ENCODE measurements at regions not wholly inside any gene's neighbourhood (a gene's known extent, or its start where the extent isn't known, plus 50 kb on each side); places are given as distances from the start of the nearest gene placed in this dataset.

GRCh38 chr18:59764281-59764680 is 67.1 kb upstream of the CCBE1 start:
- no peak for DNase-seq (ENCODE audit: low read depth, low spot score)
- peaks cover 4% of the 10 kb centered on the region for H3K27me3 Mint-ChIP-seq (ENCODE audit: low read depth)
- H3K27ac Mint-ChIP-seq (ENCODE audit: unreplicated experiment): no peak overlapping the region
- H3K9me3 Mint-ChIP-seq: no peaks in the 10 kb centered on the region
- TF ChIP-seq CTCF (conservative IDR thresholded peaks at IDR 0.05): no peak
- no peaks in the 10 kb centered on the region for H3K4me1 Mint-ChIP-seq
- H3K36me3 Mint-ChIP-seq (ENCODE audit: low read depth): no peaks in the 10 kb centered on the region
- no peak overlapping the region for H3K4me3 Mint-ChIP-seq

GRCh38 chr18:59763541-59764136 is 66.4 kb upstream of the CCBE1 start:
- no peak for DNase-seq (ENCODE audit: low read depth, low spot score)
- Mint-ChIP-seq H3K27ac (ENCODE audit: unreplicated experiment) (no peak overlapping the region), H3K36me3 (ENCODE audit: low read depth) (no peaks in the 10 kb centered on the region), H3K4me1 (no peaks in the 10 kb centered on the region), H3K27me3 (ENCODE audit: low read depth) (peaks cover 4% of the 10 kb centered on the region), H3K9me3 (no peaks in the 10 kb centered on the region), H3K4me3 (no peak overlapping the region)
- TF ChIP-seq CTCF (conservative IDR thresholded peaks at IDR 0.05): no peak

GRCh38 chr18:59760619-59761600 is 63.7 kb upstream of the CCBE1 start:
- Mint-ChIP-seq H3K27me3 (ENCODE audit: low read depth) (peaks cover 4% of the 10 kb centered on the region), H3K4me1 (no peaks in the 10 kb centered on the region), H3K27ac (ENCODE audit: unreplicated experiment) (no peak overlapping the region), H3K9me3 (no peaks in the 10 kb centered on the region), H3K36me3 (ENCODE audit: low read depth) (no peaks in the 10 kb centered on the region), H3K4me3 (no peak overlapping the region)
- no peak for DNase-seq (ENCODE audit: low read depth, low spot score)
- TF ChIP-seq CTCF (conservative IDR thresholded peaks at IDR 0.05): no peak

GRCh38 chr18:59760212-59760611 is 63.0 kb upstream of the CCBE1 start:
- Mint-ChIP-seq H3K27ac (ENCODE audit: unreplicated experiment) (no peak overlapping the region), H3K4me1 (no peaks in the 10 kb centered on the region), H3K36me3 (ENCODE audit: low read depth) (no peaks in the 10 kb centered on the region), H3K27me3 (ENCODE audit: low read depth) (peaks cover 4% of the 10 kb centered on the region), H3K9me3 (no peaks in the 10 kb centered on the region), H3K4me3 (no peak overlapping the region)
- no peak for TF ChIP-seq CTCF (conservative IDR thresholded peaks at IDR 0.05)
- no peak for DNase-seq (ENCODE audit: low read depth, low spot score)

GRCh38 chr18:59758837-59759236 is 61.6 kb upstream of the CCBE1 start:
- peaks cover 4% of the 10 kb centered on the region for H3K27me3 Mint-ChIP-seq (ENCODE audit: low read depth)
- H3K4me1 Mint-ChIP-seq: no peaks in the 10 kb centered on the region
- no peak overlapping the region for H3K4me3 Mint-ChIP-seq
- H3K9me3 Mint-ChIP-seq: no peaks in the 10 kb centered on the region
- H3K27ac Mint-ChIP-seq (ENCODE audit: unreplicated experiment): no peak overlapping the region
- H3K36me3 Mint-ChIP-seq (ENCODE audit: low read depth): no peaks in the 10 kb centered on the region
- TF ChIP-seq CTCF (conservative IDR thresholded peaks at IDR 0.05): no peak
- no peak for DNase-seq (ENCODE audit: low read depth, low spot score)

Data from neural crest cell (in vitro differentiated cells).